ENCODE measurements at regions not wholly inside any gene's neighbourhood (a gene's known extent, or its start where the extent isn't known, plus 50 kb on each side); places are given as distances from the start of the nearest gene placed in this dataset.

GRCh38 chr16:82522026-82522425 is 104.7 kb upstream of the CDH13 start (continued):
- TF ChIP-seq ATF6 (CRISPR knock-in tag; IDR thresholded peaks at IDR 0.05) (no peak), NBN (IDR thresholded peaks at IDR 0.05; ENCODE audit: low read depth) (no peak), PRDM10 (IDR thresholded peaks at IDR 0.05; ENCODE audit: partially characterized antibody) (no peak), CAMTA2 (CRISPR knock-in tag; conservative IDR thresholded peaks at IDR 0.05) (no peak), KLF6 (CRISPR knock-in tag; IDR thresholded peaks at IDR 0.05; ENCODE audit: borderline replicate concordance) (no peak), RBM34 (IDR thresholded peaks at IDR 0.05; ENCODE audit: borderline replicate concordance, insufficient read depth, low read length) (no peak)

Data from K562 (cell line).